ENCODE measurements at regions not wholly inside any gene's neighbourhood (a gene's known extent, or its start where the extent isn't known, plus 50 kb on each side); places are given as distances from the start of the nearest gene placed in this dataset.
"Not testable (repeated sequence)": the region's sequence is repeated elsewhere in the genome, so short reads cannot be mapped to it uniquely, and the experiment has no call there.

DNA sequence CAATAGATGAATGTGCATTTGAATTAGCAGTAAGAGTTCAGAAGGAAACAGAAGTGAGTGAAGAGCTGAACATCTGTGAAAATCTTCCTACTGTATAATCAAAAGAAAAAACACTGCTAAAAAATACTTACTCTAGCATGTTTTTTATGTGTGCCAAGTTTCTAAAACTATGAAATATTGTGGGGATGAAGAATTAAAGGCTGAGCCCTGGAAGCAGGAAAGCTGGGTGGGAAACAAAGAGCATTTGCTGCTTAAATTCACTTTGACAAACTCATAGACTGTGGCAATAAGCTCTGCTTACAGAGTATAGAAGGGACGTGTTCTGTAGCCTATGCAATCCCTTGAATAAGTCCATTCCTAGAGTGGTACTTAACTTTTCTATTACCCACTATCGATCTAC lies 261.7 kb downstream of the ANKRD50 start:
- DNase-seq (ENCODE audit: extremely low read depth in 1 of 11, low read depth in 9 of 11, low spot score in 4 of 11) = no peak

DNA sequence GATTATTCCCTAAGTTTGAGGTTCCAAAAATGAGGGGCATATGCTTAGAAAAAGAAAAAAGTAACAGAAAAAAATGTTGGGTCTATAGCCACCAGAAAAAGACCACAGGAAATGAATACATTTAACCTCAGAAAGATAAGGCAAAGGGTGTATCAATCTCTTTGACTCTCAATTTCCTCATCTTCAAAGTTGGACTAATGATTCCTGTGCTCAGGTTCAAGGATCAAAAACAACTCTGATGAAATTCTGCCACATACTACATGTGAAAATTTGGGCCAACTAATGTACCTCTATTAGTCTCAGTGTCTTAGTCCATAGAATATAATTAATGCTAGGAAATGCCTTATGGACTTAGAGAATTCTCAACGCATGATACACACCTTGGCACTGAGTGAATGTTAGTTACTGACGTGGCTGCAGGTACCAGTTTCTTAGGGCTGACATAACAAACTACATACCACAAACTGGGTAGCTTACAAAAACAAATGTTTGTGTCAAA lies 257.7 kb downstream of the ANKRD50 start:
- no peak for DNase-seq (ENCODE audit: extremely low read depth in 1 of 11, low read depth in 9 of 11, low spot score in 4 of 11)

DNA sequence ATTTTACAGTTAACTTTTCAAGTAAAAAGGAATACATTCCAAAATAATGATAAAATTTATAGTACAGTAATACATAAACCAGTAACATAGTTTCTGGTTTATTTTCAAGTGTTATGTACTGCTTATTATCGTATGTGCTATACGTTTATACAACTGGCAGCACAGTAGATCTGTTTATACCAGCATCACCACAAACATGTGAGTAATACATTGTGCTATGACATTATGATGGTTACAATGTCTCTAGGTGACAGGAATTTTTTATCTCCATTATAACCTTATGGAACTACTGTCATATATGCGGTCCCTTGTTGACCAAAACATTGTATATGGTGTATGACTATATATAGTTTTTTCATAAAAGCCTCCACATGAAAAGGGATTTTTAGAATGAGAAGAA lies 256.9 kb downstream of the ANKRD50 start:
- DNase-seq (ENCODE audit: extremely low read depth in 1 of 11, low read depth in 9 of 11, low spot score in 4 of 11) = no peak

DNA sequence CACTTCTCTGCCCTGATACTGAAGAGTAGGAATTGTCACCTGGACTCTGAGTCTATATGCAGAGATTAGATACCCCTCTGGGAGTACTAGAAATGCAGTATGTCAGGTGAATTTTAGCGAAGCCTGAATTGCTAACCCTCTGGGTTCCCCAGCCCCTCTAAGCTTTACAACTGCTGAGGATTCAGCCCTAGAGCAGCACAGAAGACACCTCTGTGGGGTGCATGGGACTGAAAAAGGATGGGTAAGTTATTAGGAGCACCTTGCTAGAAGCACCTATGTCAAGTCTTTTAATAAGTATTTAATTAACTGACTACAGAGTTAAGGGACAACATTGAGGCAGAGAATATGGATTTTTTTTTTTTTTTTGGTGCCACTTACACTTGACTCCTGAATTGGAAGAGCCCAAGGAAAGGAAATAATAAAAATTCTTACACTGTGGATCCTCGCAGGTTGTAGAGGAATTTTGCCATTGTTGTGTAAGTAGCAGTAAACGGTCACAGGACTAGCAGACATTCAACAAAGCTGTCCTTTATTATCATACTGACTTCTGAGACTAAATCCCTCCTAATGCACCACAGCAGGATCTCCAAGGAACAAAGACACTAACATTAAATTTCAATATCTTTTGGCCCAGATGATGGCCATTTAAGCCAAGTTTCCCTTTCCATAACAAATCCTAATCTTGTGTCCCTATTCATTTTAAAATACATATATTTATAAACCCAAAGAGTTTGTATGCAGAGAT lies 253.2 kb downstream of the ANKRD50 start:
- no peak for DNase-seq (ENCODE audit: extremely low read depth in 1 of 11, low read depth in 9 of 11, low spot score in 4 of 11)

DNA sequence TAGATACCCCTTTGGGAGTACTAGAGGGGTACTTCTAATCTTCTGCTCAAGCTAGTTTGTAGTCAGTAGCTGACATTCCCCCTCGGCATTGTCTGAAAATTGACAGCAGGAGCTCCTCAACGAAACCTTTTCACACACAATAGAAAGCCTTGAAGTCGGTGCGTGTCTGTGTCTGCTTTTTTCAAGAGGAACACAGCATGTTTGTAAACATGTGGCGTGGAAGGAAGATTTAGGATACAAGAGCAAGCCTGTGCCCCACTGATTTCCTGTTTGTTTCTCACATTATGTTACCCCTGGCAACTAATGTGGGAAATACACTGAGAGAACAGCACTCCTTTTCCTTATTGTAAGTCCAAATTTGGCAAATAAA lies 252.6 kb downstream of the ANKRD50 start:
- peak in 6 of 11 donors; percentile 24 to 51 (median 42) for DNase-seq (ENCODE audit: extremely low read depth in 1 of 11, low read depth in 9 of 11, low spot score in 4 of 11)

DNA sequence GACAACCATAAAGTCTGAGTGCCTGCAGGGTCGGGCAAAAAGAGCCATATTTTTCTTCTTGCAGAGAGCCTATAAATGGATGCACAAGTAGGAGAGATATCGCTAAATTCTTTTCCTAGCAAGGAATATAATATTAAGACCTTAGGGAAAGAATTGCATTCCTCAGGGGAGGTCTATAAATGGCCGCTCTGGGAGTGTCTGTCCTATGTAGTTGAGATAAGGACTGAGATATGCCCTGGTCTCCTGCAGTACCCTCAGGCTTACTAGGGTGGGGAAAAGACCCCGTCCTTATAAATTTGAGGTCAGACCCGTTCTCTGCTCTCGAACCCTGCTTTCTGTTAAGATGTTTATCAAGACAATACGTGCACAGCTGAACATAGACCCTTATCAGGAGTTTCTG lies 250.9 kb downstream of the ANKRD50 start:
- not testable (repeated sequence) for DNase-seq (ENCODE audit: extremely low read depth in 1 of 11, low read depth in 9 of 11, low spot score in 4 of 11)

DNA sequence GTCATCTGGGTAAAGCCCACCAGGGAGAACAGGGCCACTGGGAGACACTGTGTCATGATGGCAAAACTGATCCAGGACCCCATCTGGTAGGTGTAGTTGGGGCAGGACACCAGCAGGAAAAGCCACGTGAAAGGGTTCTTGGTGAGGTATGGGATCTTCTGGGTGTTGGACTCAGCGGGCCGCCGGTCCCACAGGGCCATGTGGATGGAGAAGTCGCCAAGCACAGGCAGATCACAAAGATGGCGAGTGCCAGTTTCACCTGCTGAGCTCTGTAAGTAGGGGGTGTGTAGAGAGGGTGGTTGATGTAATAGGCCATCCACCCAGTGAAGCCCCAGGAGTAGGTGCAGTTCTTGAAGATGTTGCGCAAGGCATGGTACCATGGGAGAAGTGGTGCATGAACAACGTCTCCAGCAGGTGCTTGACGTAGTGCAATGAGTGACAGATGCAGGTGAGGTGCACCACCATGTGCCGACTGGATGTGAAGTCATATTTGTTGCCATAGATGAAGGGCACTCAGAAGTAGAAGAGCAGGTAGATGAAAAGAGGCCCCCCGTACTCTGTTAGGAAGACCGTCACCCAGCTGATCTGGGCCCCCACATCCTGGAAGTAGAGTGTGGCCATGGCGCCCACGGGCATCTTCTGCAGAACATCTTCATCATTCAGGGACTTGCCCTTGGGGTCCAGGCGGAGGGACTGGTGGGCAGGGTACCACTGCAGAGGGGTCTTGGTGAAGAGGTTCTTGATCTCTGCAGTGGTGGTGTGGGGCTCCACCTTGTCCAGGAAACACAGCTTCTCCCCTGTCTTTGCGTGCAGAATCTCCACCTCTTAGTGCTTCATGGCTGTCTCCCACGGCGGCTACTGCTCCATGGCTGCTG lies 249.3 kb downstream of the ANKRD50 start:
- no peak for DNase-seq (ENCODE audit: extremely low read depth in 1 of 11, low read depth in 9 of 11, low spot score in 4 of 11)

DNA sequence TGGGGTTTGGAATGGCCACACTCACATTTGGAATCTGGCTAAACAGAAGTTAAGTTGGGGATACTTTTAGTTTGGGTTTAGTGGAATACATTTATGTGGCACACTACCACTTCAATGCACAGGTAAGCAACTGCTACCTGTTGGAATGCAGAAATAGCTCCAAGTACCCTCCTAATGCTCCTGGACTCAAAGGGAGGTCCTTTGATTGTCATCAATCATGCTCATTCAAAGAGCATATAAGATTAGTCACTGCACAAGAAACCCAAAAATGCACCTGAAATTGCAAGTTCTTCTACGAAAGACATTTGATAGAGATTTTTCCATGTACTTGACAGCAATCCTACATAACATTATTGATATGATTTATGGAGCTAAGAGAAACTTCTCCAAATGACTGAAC lies 247.7 kb downstream of the ANKRD50 start:
- no peak for DNase-seq (ENCODE audit: extremely low read depth in 1 of 11, low read depth in 9 of 11, low spot score in 4 of 11)

DNA sequence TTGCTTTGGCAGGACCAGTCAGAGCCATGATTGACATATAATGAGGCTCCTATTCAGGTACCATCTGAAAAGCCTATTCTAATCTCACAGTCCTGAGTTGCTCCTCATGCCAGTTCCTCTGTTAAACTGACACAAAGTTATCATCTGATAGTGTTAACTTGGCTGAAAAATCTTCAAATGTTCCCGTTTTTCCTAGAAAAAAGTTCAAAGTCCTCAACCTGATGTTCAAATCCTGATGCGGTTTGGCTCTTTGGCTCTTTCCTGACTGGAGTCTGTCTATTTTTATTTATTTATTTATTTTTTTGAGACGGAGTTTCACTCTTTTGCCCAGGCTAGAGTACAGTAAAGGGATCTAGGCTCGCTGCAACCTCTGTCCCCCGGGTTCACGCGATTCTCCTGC lies 244.2 kb downstream of the ANKRD50 start:
- DNase-seq (ENCODE audit: extremely low read depth in 1 of 11, low read depth in 9 of 11, low spot score in 4 of 11) = no peak

DNA sequence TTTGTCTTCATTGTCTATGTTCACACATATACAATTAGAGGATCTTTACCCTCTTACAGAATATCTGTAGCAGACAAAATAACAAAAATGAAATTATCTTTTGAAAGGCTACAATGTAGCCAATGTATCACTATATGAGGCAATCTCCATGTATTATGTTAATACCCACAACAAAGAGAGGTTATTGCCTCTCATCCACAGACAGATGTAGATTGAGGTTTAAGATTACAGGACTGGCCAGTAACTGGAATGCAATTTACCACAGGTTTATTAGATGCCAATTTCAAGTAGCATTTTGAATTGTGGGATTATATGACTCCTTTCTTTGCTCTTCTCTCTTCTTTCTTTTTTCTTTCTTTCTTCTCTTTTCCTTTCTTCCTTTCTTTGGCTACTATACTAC lies 242.6 kb downstream of the ANKRD50 start:
- DNase-seq (ENCODE audit: extremely low read depth in 1 of 11, low read depth in 9 of 11, low spot score in 4 of 11) = no peak

DNA sequence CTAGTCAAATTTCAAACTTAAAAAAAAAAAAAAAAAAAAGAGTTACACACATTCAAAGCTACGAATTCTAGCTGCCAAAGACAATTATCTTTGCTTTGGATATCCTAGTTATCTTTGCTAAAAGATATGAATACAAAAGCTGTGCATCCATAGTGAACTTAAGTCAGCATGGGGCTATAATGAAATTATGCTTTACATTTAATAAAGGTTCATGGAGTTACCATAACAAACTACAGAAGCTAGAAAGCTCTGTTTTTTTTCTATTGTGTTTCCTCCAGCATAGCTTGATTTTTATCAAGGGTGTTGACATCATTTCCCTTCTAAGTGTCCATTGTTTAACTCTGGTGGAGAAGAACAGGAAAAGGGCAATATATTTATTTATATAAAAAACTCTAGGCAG lies 234.1 kb downstream of the ANKRD50 start:
- DNase-seq (ENCODE audit: extremely low read depth in 1 of 11, low read depth in 9 of 11, low spot score in 4 of 11) = peak in 1 of 11 donors; percentile 9

DNA sequence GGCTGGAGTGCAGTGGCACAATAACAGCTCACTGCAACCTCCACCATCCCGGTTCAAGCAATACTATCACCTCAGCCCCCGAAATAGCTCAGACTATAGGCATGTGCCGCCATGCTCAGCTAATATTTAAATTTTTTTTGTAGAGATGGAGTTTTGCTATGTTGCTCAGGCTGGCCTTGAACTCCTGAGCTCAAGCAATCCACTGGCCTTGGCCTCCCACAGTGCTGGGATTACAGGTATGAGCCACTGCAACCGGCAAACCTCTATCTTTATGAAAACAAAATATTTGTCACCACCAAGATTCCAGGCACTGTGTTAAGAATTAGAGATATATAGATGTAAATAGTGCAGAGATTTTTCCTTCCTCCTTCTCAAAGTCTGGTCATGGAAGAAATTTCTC lies 232.5 kb downstream of the ANKRD50 start:
- no peak for DNase-seq (ENCODE audit: extremely low read depth in 1 of 11, low read depth in 9 of 11, low spot score in 4 of 11)

DNA sequence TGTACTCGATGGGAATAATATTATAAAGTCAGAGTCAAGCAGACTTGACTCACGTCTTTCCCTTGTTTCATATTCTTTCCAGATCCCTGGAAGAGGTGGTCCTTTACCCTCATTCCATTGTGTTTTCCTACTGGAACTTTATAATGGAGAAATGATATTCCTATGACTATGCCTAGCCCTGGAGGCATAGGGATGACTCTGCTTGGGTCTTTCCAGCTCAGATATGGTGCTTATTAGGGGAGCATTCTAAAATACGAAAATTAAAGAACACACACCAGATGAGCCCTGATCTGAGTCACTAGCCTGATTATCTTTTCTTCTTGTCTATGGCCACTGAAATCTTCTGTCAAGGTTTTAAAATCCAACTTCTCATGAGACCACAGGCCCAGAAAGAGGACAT lies 231.4 kb downstream of the ANKRD50 start:
- DNase-seq (ENCODE audit: extremely low read depth in 1 of 11, low read depth in 9 of 11, low spot score in 4 of 11) = no peak

DNA sequence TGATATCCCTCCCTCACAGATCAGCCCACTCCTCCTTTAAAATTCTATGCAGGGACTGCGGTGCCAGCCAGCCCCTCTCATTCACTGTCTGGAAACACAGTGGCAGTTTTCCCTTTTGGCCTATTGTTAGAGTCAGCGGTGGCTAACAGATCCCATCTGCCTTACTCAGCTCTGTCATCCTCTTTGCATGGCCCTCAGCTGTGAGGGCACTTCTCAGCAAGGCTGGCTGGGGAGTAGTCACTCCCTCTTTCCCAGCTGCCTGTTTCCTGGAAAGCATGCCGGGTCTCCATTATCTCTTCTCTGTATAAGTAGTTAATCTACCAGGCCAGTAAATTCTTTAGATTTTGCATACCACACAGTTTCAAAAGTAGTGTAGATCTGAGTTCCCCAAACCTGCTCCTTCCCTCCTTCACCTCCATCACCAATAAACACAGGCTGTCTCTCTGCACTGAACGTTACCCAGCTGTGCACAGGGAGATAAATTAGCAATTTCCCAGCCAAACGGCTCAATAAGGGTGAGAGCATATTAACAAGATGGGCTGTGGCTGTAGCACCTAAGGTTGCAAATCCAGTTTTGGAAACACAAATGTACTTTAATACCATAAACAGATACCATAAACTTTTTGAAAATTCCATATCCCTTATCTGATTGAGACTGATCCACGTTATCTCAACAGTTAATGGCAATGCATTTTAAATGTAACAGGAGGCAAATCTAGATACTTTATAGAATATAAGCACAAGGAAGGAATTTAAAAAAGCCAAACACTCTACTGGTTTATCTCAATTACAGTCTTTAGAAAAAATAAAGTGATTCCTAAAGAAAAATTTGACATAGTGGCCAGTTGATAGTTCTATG lies 229.3 kb downstream of the ANKRD50 start:
- no peak for DNase-seq (ENCODE audit: extremely low read depth in 1 of 11, low read depth in 9 of 11, low spot score in 4 of 11)

DNA sequence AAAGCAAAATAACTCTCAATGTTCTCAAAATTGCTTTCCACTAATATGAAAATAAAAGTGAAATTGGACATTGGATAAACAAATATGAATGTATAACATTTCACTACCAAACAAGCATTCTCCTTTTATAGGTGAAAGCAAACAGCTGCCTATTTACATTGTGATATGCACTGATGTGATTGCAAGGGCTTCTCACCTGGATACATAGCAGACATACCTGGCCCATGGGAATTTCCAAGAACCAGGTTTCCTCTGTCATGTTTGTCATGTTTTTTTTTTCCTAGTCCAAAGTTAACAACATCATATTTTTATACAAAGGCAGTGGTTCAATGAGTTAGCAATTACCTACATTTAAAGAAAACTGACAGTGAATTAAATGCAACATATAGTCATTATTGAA lies 228.5 kb downstream of the ANKRD50 start:
- no peak for DNase-seq (ENCODE audit: extremely low read depth in 1 of 11, low read depth in 9 of 11, low spot score in 4 of 11)

DNA sequence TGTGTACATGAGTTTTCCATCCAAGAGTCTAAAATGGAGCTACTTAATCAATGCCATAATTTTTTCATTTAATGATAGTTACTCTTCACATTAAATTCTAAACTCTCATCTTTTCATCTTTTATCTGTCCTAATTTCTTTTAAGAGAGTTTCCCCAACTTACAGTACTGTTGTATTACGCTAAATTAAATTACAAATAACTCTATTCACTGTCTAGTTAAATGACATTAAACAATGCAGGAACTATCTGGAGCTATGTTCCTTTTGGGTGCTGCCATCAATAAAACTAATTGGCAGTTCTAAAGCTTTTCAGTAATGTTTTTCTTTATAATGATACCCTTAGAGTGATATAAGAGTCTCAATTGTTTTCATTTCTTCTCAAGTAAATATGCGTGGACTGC lies 227.6 kb downstream of the ANKRD50 start:
- no peak for DNase-seq (ENCODE audit: extremely low read depth in 1 of 11, low read depth in 9 of 11, low spot score in 4 of 11)

DNA sequence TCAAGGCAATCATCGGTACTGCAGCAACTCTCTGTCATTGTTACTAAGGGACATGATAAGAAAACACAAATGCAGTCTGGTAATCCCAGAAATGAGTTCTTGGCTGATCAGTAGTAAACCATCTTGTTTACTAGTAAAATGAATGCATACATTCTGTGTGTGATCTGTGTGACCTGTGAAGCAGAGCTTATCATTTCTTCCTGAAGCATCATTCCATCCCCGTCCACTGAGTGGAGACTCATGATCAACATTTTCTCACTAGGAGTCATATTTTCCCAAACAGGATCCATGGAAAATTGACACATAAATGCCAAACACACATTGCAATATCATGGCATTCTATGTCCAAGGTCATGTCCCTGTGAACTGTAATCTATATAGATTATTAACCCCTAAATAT lies 226.1 kb downstream of the ANKRD50 start:
- no peak for DNase-seq (ENCODE audit: extremely low read depth in 1 of 11, low read depth in 9 of 11, low spot score in 4 of 11)

DNA sequence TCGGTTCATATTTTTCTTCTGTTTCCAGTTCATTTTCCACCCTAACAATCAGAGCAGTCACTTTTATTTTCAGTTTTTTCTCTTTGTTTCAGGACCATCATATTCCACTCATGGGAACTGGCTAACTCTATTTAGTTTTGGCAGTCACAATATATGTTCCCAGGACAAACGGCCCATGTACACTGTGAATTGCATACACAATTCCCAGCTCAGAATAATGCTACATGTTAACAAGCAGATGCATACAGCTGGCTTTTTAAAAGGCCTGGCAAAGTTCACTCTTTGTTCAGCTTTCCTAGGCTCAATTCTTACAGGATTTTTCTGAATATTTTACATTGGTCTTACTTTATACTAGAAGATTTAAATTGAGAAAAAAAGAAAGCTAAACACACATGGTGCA lies 224.9 kb downstream of the ANKRD50 start:
- peak in 1 of 11 donors; percentile 37 for DNase-seq (ENCODE audit: extremely low read depth in 1 of 11, low read depth in 9 of 11, low spot score in 4 of 11)

DNA sequence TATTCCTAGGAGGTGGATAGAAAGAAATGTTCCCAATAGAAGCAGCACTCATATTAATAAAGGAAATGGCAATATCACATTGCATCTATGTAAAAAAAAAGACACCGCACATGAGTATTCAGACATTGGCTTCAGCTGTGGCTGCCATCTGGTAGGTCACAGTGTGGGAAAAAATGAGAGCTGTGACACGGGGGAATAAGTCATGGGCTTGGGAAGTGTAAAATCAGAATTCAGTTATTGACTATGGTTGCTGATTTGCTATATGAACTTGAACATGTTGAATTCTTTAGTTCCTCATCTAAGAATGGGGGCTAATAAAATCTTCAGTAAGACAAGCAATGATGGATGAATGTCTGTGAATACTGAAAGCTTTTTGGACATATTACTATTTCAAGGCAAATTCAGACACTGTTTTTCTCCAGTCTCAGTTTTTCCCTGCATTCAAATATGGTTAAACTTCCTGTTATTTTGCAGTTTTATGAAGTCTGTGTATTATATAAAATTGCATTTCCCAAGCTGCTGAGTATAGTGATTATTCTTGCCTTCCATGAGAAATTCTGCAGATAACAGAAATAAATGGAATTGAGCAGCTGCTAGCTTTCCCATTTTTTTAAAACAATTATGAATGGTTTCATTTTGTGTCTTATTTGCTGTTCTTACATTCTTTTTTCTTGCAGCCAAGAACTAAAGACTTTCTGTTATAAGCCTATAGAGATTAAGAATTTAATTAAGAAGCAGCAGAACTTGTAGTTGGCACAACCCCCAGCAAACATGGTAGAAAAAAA lies 221.0 kb downstream of the ANKRD50 start:
- DNase-seq (ENCODE audit: extremely low read depth in 1 of 11, low read depth in 9 of 11, low spot score in 4 of 11) = no peak

Data from renal cortex interstitium (tissue), 11 donors.